NT2/D1 (cell line): ENCODE measurements at regions not wholly inside any gene's neighbourhood (a gene's known extent, or its start where the extent isn't known, plus 50 kb on each side); places are given as distances from the start of the nearest gene placed in this dataset.

Source experiments
- SUZ12 ChIP-seq: IDR thresholded peaks from 2 replicates; pipeline ENCODE4 v1.6.1; 2011; ENCODE audit not compliant: insufficient read length, insufficient read depth; ENCODE audit errors: extremely low read depth
- YY1 ChIP-seq: IDR thresholded peaks from 2 replicates; pipeline ENCODE4 v1.6.1; 2011; ENCODE audit not compliant: insufficient read length, insufficient read depth

DNA sequence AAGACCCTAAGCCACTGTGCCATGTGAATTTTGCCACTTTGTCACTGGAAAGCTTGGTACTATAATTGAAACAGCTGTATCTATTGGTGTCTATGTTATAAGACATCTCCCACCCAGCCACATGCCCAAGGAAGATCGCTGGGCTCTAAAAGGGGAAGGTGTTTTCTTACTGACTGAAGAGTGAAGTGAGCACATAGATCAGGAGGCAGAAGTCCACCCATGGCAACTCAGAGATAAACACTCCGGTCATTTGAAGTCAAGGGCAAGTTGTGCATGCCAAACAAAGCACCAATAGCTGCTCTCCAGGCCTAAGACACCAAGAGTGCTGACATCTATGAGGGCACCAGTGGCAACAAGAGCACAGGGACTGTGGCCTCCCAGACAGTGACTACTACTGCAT lies 153.8 kb downstream of the KCTD12 start:
- TF ChIP-seq YY1 (no peak), SUZ12 (no peak)
